ENCODE measurements at regions not wholly inside any gene's neighbourhood (a gene's known extent, or its start where the extent isn't known, plus 50 kb on each side); places are given as distances from the start of the nearest gene placed in this dataset.

DNA sequence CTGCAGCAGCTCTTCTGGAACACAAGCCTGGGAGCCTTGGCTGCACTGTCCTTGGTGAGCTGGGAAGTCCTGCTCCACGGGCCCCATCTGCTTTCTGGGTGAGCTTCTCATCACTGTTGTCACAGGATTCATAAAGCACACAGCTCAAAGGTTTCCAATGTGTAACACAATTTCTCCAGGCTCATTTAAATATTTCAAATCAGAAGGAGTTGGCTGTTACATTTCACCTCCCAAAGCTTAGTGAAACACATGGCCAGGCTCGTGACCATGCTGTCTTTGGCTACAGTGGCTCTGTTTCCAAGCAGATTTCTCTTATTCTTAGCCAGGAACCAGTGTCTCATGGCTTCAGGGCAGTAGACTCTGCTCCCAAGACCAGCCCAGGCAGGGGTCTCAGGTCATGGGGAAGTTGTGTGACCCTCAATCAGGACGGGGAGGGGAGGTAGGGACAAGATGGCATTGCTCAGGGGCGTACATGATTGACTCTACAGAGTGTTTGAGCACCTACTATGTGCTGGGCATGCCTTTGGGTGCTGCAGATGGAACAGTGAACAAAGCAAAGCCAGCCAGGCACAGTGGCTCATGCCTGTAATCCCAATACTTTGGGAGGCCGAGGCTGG, 353.0 kb downstream of the NPHP4 start:
- ATAC-seq (no peak), DNase-seq (ENCODE audit: low spot score) (no peak)
- peaks cover 34% of the 10 kb centered on the region for H3K36me3 Mint-ChIP-seq
- no peak overlapping the region for H3K4me3 Mint-ChIP-seq
- peaks cover 65% of the 10 kb centered on the region for H3K9me3 Mint-ChIP-seq
- no peak for TF ChIP-seq NFE2L1 (CRISPR knock-in tag; IDR thresholded peaks at IDR 0.05)
- TF ChIP-seq, protein P1, sequence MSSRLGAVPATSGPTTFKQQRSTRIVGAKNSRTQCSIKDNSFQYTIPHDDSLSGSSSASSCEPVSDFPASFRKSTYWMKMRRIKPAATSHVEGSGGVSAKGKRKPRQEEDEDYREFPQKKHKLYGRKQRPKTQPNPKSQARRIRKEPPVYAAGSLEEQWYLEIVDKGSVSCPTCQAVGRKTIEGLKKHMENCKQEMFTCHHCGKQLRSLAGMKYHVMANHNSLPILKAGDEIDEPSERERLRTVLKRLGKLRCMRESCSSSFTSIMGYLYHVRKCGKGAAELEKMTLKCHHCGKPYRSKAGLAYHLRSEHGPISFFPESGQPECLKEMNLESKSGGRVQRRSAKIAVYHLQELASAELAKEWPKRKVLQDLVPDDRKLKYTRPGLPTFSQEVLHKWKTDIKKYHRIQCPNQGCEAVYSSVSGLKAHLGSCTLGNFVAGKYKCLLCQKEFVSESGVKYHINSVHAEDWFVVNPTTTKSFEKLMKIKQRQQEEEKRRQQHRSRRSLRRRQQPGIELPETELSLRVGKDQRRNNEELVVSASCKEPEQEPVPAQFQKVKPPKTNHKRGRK (CRISPR knock-in tag; IDR thresholded peaks at IDR 0.05; ENCODE audit: borderline replicate concordance) = no peak
- TF ChIP-seq, protein P2, sequence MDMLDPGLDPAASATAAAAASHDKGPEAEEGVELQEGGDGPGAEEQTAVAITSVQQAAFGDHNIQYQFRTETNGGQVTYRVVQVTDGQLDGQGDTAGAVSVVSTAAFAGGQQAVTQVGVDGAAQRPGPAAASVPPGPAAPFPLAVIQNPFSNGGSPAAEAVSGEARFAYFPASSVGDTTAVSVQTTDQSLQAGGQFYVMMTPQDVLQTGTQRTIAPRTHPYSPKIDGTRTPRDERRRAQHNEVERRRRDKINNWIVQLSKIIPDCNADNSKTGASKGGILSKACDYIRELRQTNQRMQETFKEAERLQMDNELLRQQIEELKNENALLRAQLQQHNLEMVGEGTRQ (CRISPR knock-in tag; IDR thresholded peaks at IDR 0.05) = no peak
- no peak for TF ChIP-seq ERG (CRISPR knock-in tag; IDR thresholded peaks at IDR 0.05)
- no peak for TF ChIP-seq HMGXB4 (CRISPR knock-in tag; IDR thresholded peaks at IDR 0.05)
- TF ChIP-seq, protein P3, sequence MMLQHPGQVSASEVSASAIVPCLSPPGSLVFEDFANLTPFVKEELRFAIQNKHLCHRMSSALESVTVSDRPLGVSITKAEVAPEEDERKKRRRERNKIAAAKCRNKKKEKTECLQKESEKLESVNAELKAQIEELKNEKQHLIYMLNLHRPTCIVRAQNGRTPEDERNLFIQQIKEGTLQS (CRISPR knock-in tag; conservative IDR thresholded peaks at IDR 0.05) = no peak
- TF ChIP-seq FOXJ3 (CRISPR knock-in tag; IDR thresholded peaks at IDR 0.05; ENCODE audit: borderline replicate concordance) = no peak
- no peak for TF ChIP-seq NFATC4 (CRISPR knock-in tag; IDR thresholded peaks at IDR 0.05)
- TF ChIP-seq ETV6 (CRISPR knock-in tag; IDR thresholded peaks at IDR 0.05) = no peak
- TF ChIP-seq ZBTB43 (CRISPR knock-in tag; IDR thresholded peaks at IDR 0.05) = no peak
- TF ChIP-seq, protein P4, sequence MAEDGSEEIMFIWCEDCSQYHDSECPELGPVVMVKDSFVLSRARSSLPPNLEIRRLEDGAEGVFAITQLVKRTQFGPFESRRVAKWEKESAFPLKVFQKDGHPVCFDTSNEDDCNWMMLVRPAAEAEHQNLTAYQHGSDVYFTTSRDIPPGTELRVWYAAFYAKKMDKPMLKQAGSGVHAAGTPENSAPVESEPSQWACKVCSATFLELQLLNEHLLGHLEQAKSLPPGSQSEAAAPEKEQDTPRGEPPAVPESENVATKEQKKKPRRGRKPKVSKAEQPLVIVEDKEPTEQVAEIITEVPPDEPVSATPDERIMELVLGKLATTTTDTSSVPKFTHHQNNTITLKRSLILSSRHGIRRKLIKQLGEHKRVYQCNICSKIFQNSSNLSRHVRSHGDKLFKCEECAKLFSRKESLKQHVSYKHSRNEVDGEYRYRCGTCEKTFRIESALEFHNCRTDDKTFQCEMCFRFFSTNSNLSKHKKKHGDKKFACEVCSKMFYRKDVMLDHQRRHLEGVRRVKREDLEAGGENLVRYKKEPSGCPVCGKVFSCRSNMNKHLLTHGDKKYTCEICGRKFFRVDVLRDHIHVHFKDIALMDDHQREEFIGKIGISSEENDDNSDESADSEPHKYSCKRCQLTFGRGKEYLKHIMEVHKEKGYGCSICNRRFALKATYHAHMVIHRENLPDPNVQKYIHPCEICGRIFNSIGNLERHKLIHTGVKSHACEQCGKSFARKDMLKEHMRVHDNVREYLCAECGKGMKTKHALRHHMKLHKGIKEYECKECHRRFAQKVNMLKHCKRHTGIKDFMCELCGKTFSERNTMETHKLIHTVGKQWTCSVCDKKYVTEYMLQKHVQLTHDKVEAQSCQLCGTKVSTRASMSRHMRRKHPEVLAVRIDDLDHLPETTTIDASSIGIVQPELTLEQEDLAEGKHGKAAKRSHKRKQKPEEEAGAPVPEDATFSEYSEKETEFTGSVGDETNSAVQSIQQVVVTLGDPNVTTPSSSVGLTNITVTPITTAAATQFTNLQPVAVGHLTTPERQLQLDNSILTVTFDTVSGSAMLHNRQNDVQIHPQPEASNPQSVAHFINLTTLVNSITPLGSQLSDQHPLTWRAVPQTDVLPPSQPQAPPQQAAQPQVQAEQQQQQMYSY (CRISPR knock-in tag; IDR thresholded peaks at IDR 0.05) = no peak
- ChIA-PET POLR2A (interaction anchor here (0.8 kb wide), 1 partner anchor 106 kb away, joined by 3 read pairs; no protein-coding TSS in a partner anchor), CTCF (interaction anchor here (0.6 to 5.7 kb wide), 2 partner anchors 107 to 609 kb away, joined by 3 to 23 read pairs; no protein-coding TSS in a partner anchor)
- no peak overlapping the region for H3K27ac Mint-ChIP-seq
- H3K27me3 Mint-ChIP-seq (ENCODE audit: low read depth) = peaks cover 7% of the 10 kb centered on the region
- no peaks in the 10 kb centered on the region for H3K4me1 Mint-ChIP-seq

- ChIA-PET CTCF (interaction anchor here (0.6 to 5.7 kb wide), 2 partner anchors 107 to 609 kb away, joined by 3 to 23 read pairs; no protein-coding TSS in a partner anchor), POLR2A (interaction anchor here (0.8 kb wide), 1 partner anchor 107 kb away, joined by 3 read pairs; no protein-coding TSS in a partner anchor)
- H3K27ac Mint-ChIP-seq = no peak overlapping the region
- H3K4me1 Mint-ChIP-seq = no peaks in the 10 kb centered on the region
- DNase-seq (ENCODE audit: low spot score) (no peak), ATAC-seq (no peak)
- H3K27me3 Mint-ChIP-seq (ENCODE audit: low read depth) = peaks cover 7% of the 10 kb centered on the region
- peaks cover 70% of the 10 kb centered on the region for H3K9me3 Mint-ChIP-seq
- peaks cover 37% of the 10 kb centered on the region for H3K36me3 Mint-ChIP-seq
- H3K4me3 Mint-ChIP-seq = no peak overlapping the region
- TF ChIP-seq ATF6 (CRISPR knock-in tag; IDR thresholded peaks at IDR 0.05) (no peak), ZNF425 (CRISPR knock-in tag; conservative IDR thresholded peaks at IDR 0.05) (no peak), ZBTB43 (CRISPR knock-in tag; IDR thresholded peaks at IDR 0.05) (no peak), GRHL2 (CRISPR knock-in tag; IDR thresholded peaks at IDR 0.05; ENCODE audit: insufficient replicate concordance, severe bottlenecking) (no peak)
- TF ChIP-seq, protein P3 (CRISPR knock-in tag; conservative IDR thresholded peaks at IDR 0.05) = no peak
These were observed 353.6 kb downstream of the NPHP4 start for GRCh38 chr1:5638582-5638981.

All from WTC11 (cell line).